ENCODE measurements at regions not wholly inside any gene's neighbourhood (a gene's known extent, or its start where the extent isn't known, plus 50 kb on each side); places are given as distances from the start of the nearest gene placed in this dataset.

DNA sequence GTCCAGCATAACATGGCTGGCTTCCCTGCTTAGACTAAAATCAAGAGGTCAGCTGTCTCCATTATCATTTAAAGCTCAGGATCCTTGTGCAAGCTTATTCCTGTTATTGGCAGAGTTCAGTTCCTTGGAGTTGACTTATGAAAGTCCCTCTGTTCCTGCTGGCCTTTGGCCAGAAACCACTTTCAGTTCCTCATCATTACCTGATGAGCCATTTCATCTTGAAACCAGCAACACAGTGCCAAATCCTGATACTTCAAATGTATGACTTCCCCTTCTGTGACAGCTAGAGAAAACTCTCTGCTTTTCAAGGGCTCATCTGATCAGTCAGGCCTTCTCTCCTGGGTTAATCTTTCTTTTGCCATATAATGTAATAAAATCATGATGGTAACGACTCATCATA lies 110.6 kb upstream of the FSTL5 start:
- no peak for TF ChIP-seq CTCF (IDR thresholded peaks at IDR 0.05)
- no peak for TF ChIP-seq EZH2 (IDR thresholded peaks at IDR 0.05)
- TF ChIP-seq EZH2phosphoT487 (IDR thresholded peaks at IDR 0.05) = no peak
